NCI-H1694 treated with DMSO at 0.1 percent for 48 hours (cell line): ENCODE measurements at regions not wholly inside any gene's neighbourhood (a gene's known extent, or its start where the extent isn't known, plus 50 kb on each side); places are given as distances from the start of the nearest gene placed in this dataset.

Experiments
- DNase-seq: peaks from one replicate; lab custom pipeline; 2025; lab: John Stamatoyannopoulos, UW

- DNase-seq = no peak
These were observed 585.6 kb upstream of the MKI67 start for GRCh38 chr10:128711806-128712205.

DNA sequence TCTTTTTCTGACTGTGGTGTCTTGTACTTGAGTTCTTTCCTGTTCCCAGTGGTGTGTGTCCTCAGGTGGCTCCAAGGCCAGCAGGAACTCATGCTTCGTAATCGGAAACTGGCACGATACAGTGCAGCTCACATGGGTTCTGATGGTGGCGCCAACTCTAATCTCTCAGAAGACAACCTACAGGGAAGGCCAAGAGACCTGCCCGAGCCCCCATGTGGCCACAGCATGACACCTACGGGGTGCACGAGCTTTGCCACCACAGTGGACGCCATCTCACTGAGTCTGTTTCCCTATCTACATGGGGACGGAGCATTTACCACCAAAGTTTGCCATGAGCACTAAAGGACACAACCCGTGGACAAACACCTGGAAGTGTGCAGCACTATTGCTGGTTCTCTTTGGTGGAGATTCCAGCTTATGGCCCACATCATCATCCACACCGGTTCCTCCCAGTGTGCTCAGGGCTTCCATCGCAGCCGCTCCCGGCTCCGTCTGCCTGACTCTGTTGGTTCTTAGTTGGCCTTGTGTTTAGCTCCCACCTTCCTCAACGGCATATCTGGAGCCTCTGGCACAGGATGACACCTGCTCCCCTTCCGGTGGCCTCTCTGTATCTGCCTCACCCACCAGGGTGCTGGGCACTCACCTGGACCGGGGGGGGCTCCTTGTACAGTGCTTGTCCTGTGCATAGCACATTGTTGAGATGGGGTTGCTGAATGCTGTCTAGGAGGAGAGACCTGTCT lies 586.6 kb upstream of the MKI67 start:
- DNase-seq = no peak

DNA sequence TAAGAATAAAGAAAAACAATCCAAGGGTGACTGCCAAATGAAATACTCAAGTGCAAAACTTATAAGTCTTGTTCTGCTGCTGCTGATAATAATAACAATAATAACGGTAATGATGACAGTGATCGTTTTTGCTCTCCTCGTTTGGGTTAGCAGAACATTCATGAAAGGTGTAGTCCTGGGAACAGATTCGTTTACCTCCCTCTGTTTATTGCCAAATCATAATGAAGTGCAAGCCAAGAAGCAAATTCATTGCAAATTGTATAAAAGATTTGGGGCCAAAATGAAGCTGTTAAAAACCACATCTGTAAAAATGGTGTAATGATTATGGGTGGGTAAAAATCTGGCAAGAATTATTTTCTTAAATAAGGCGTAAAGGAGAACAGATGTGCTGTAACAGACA lies 587.2 kb upstream of the MKI67 start:
- DNase-seq = no peak

GRCh38 chr10:128713874-128714570 lies 587.8 kb upstream of the MKI67 start:
- no peak for DNase-seq

DNA sequence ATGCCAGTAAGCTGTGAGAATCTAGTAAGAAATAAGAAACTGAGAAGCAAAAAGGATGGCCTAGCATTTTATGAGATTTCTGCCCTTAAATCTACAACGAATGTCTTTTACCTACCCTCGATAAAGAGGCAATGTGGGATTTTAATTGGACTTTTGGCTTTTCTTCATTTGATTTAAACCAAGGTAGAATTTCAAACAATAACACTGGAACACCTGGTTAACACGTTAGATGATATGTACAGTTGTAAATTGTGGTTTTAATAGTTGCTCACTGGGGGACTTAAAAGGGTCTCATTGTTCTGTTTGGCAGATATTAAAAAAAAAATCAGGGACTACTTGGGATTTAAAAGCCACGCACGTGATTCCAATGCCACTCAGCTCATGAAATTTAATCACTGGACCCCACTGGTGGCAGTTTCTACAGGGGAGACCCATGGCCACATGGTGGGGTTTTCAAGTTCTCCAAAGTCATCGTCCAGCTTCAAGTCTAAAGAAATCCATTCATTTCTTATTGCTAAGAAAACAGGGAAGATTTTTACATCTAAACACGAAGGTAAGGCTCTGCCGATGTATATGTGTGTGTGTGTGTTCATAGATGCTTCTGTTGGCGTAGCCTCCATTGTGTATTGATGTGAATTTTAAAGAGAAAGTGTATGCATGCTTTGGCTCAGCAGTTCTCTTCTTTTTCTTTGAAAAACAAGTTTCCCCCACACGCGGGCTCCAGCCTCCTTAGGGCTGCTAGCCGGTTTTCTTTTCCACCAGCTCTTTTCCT lies 588.6 kb upstream of the MKI67 start:
- DNase-seq = no peak

GRCh38 chr10:128716181-128716580 lies 590.0 kb upstream of the MKI67 start:
- DNase-seq = no peak

- DNase-seq = no peak
These were observed 595.8 kb upstream of the MKI67 start for GRCh38 chr10:128721963-128722445.

GRCh38 chr10:128722947-128723346 lies 596.7 kb upstream of the MKI67 start:
- no peak for DNase-seq

DNA sequence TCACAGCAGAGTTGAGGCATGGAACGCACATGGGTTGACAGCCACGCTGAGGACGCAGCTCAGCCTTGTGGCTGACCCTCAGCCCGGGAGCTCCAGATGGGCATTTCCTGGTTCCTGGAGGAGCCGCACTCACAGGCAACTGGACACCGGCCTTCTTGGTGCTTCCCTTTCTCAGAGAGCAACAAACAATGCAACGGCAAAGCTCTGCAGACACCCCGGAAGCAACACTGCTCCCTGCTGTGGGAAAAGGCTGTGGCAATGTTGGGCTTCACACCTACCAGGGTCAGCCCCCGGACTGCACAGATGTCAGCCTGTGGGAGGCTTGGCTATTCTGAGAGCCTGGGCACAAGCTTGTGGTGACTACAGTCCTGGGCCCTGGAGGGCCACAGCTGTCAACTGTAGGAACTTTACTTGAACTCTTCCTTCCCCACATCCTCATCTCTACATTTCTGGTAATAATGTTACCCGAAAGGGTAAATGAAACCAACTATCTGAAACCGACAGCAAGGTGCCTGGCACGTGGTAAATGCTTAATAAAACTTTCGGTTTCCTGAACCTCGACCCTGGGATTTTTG lies 597.5 kb upstream of the MKI67 start:
- no peak for DNase-seq

DNA sequence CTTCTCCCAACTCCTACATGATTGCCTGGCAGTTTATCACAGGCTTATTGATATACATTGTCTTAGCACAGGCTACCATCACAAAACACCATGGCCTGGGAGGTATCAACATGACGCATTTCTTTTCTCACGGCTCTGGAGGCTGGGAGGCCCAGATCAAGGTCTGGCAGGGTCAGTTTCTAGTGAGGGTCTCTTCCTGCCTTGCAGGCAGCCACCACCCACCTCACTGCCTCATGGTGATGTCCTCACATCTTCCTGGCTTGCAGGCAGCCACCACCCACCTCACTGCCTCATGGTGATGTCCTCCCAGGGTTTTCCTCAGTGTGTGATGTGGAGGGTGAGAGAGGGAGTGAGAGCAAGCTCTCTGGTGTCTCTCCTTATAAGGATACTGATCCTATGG lies 599.3 kb upstream of the MKI67 start:
- no peak for DNase-seq

DNA sequence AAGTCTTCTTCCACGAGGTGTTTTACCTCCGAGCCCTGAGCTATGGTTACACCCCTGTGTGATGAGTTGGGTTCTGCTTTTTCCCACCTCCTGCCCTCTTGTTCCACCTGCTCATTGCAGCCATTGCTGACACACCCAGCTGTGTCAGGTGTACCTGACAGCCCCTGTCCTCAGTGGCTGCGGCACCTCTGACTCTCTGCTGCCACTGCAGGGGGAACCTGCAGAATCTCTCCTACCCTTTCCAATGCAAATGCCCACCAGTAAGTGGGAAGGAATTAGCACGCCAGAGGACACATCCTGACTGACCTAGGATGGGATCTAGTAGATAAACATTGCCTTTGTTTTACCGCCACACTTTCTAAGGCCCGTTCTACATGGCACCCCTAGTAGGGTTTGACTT lies 600.9 kb upstream of the MKI67 start:
- peak; percentile 61 for DNase-seq

- no peak for DNase-seq
These were observed 603.7 kb upstream of the MKI67 start for GRCh38 chr10:128729910-128730420.

- no peak for DNase-seq
These were observed 604.7 kb upstream of the MKI67 start for GRCh38 chr10:128730922-128731321.

DNA sequence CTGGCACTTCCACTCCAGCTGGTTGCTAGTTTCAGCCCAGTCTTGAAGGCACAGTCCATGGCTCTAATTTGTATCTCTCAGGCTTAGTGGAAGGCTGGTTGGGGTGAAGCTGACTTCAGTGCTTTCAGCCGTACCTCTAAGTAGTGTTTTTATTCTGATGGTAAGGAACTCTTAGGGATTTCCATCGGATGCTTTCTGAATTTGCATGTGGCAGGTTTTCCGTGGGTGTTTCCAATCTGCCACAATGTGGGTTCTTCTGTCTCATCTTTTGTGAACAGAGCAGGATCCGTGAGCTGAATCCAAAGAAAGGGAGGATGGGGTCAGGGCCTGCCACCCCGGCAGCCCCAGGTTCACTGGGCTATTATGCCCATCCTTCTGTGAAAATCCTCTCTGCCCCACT lies 607.9 kb upstream of the MKI67 start:
- no peak for DNase-seq

DNA sequence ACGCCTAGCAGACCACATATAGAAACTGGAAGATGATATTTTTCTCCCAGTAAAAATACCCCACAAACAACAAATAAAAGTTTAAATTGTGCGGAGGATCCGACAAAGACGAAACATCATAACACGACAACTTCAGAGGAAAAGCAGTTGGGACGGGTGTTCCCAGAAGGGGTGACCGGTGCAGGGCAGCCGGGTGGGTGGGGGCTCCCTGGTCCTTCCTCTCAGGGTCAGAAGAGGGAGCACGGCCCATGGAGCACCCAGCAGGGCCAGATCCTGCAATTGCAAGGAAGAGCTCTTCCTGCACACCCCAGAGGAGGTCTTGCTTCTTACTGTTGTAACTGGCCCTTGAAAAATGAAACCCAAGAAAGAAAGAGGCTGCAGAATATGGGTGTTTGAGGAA lies 608.5 kb upstream of the MKI67 start:
- DNase-seq = no peak

DNA sequence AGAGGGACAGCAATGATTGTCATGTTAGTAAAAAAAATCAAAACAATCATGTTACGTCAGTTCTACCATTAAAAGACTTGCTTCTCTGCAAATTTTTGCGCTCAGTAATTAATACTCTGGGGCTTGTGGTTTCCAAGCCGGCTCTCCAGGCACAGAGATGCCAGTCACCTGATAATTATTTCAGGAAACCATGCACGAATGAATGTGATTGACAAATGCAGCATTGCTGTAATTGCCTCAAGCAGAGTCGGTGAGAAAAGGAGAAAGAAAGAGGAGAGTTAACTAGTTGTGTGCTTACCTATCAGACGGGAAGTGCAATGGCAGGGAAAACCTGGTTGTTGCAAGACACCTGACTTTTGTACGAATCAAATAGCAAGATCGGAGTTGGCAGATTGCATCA lies 609.8 kb upstream of the MKI67 start:
- no peak for DNase-seq

GRCh38 chr10:128738386-128738915 lies 612.2 kb upstream of the MKI67 start:
- DNase-seq = no peak

DNA sequence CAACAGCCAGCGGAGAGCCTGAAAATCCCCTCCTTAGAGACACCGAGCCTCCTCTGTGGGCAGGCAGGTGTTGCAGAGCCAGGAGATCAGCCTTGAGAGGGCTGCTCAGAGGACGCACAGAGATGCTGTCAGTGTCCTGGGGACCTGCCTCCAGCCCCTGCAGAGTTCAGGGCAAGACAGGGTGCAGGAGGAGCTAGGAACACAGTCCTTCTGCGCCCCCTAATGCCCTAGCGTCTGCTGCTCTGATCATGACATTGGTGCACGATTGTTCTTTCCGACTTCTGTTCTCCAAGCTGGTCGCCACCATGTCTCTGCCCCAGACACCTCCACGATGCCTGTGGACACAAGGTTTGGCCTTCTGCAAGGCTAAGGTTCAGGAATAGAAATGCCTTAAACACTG lies 613.7 kb upstream of the MKI67 start:
- DNase-seq = no peak

DNA sequence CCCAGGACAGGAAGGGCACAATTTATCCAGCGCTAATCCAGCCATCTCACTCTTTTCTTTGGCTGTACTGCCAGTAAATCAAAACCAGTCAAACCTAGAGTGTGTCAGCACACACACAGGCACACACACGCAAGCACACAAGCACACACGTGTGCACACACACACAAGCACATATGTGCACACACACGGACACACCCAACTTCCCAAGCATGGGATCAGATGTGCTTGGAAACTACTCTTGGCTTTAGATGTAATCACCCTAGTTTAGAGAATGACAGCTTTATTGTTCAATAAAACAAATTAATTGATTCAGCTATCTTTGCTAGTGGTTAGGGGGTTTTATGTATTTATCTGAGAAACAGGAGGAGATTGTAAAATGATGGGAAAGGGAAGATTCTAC lies 615.0 kb upstream of the MKI67 start:
- DNase-seq = no peak

- no peak for DNase-seq
These were observed 615.5 kb upstream of the MKI67 start for GRCh38 chr10:128741680-128742079.

DNA sequence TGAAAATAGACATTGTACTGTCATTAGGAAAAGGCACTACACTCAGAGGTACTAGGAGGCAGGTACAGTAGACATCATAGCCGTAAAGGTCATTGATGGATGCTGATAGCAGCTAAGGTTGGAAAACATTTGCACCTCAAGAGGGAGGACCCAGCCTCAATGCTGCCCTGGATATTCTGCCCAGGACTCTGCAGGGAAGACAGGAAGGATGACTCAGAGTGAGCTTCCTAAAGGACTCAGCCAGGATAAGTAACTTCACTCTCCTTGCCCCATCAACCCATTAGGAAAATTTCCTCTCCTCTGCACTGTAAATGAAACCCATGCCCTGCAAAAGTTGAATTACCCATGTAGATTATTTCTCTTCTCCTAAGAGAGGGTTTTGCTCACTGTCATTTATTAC lies 617.9 kb upstream of the MKI67 start:
- no peak for DNase-seq

- DNase-seq = no peak
These were observed 618.6 kb upstream of the MKI67 start for GRCh38 chr10:128744811-128745305.
